Kidney (tissue), 13 donors: ENCODE measurements at regions not wholly inside any gene's neighbourhood (a gene's known extent, or its start where the extent isn't known, plus 50 kb on each side); places are given as distances from the start of the nearest gene placed in this dataset.

Experiments used
- DNase-seq, 5 donors: peaks; one replicate each; pipeline ENCODE4 v3.0.0-alpha.2; 2013 to 2020
- FAIRE-seq: peaks from 2 replicates; lab custom pipeline; 2012; peaks lifted over from hg19 to GRCh38; lab: Jason Lieb, UNC
- H3K27ac ChIP-seq, 2 donors: one replicate each; pipeline ENCODE4 v1.7.0; 2013; ENCODE audit warnings: low read depth in 2 of 2, low read length in 2 of 2, inconsistent platforms in 1 of 2
- H3K27me3 ChIP-seq: one replicate; pipeline ENCODE4 v1.7.1; 2013; ENCODE audit warnings: low read length, inconsistent platforms; ENCODE audit not compliant: control insufficient read depth, insufficient read depth
- H3K36me3 ChIP-seq, 3 donors: one replicate each; pipeline versions ENCODE4 v1.7.0 to v1.7.1; 2013; ENCODE audit warnings: low read length in 3 of 3, control low read depth in 1 of 3, inconsistent platforms in 1 of 3; ENCODE audit not compliant: insufficient read depth in 3 of 3, control insufficient read depth in 2 of 3
- H3K4me1 ChIP-seq, 3 donors: one replicate each; pipeline versions ENCODE4 v1.7.0 to v1.7.1; 2013; ENCODE audit warnings: low read length in 3 of 3, inconsistent platforms in 1 of 3, low read depth in 1 of 3; ENCODE audit not compliant: control insufficient read depth in 2 of 3, insufficient read depth in 2 of 3
- H3K4me3 ChIP-seq, 3 donors: one replicate each; pipeline versions ENCODE4 v1.7.0 to v1.8.1; 2013; ENCODE audit warnings: low read length in 3 of 3, control low read depth in 1 of 3, inconsistent platforms in 1 of 3
- H3K9ac ChIP-seq, 3 donors: one replicate each; pipeline versions ENCODE4 v1.7.0 to v1.7.1; 2013; ENCODE audit warnings: low read length in 3 of 3, control low read depth in 1 of 3, inconsistent platforms in 1 of 3
- H3K9me3 ChIP-seq, 3 donors: one replicate each; pipeline versions ENCODE4 v1.7.0 to v1.7.1; 2013; ENCODE audit warnings: low read length in 3 of 3, control low read depth in 1 of 3, inconsistent platforms in 1 of 3; ENCODE audit not compliant: control insufficient read depth in 2 of 3, insufficient read depth in 1 of 3
- CTCF ChIP-seq: IDR thresholded peaks from 3 replicates; pipeline ENCODE4 v1.5.1; 2012; ENCODE audit warnings: mild to moderate bottlenecking, moderate library complexity, borderline replicate concordance; ENCODE audit not compliant: insufficient read depth; ENCODE audit errors: extremely low read depth
- intact Hi-C: fragments of 100-400 bp; cut with DNase I; formaldehyde crosslinking; loops from one replicate; pipeline ENCODE4 v1.11.1; 2022
- donor health status: control.
- donor health status: control.
- donor health status: control.
- donor health status: control.
- donor health status: control.
- donor health status: DM: yes; HTN: yes; CAD: no.
- donor health status: Normal renal cell carcinoma (clear cell type).

- Histone ChIP-seq H3K9me3 (no peaks in the 10 kb centered on the region), H3K36me3 (no peaks in the 10 kb centered on the region), H3K9ac (no peak overlapping the region), H3K27me3 (no peaks in the 10 kb centered on the region), H3K27ac (no peak overlapping the region), H3K4me3 (no peak overlapping the region), H3K4me1 (peaks cover 0 to 9% (median 6%) of the 10 kb centered on the region in 3 donors)
- intact Hi-C loops, result no loop called here
- DNase-seq (peak in 4 of 5 donors; percentile 72 to 91 (median 74)), FAIRE-seq (no peak)
- TF ChIP-seq CTCF, result peak; percentile 54
These were observed 171.8 kb downstream of the ICOS start for GRCh38 chr2:204108330-204108751.

DNA sequence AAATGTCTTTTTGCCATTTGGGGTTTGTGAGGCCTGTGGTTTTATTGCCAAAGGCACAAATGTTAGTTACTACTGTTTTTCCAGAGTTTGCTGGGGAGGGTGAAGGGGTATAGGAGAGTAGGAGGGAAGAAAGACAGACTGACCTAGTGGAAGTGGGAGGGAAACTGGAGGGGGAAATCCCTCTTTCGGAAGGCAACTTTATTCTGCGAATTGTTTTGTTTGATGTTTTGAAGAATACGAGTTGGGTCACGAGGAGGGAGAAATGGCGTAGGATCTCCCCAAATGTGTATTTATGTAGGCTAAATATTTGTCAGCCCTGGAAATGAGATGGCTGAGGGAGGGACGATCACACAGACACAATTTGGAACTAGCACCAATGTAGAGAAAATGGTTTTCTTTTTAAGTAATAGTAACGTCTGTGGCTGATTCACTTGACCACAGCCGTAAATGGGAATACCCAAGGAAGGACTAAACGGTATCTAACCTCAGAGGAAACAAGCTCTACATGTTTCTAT, 172.3 kb downstream of the ICOS start:
- Histone ChIP-seq H3K36me3 (no peaks in the 10 kb centered on the region), H3K27me3 (no peaks in the 10 kb centered on the region), H3K27ac (no peak overlapping the region), H3K9ac (no peak overlapping the region), H3K4me3 (no peak overlapping the region), H3K9me3 (no peaks in the 10 kb centered on the region), H3K4me1 (peaks cover 0 to 9% (median 6%) of the 10 kb centered on the region in 3 donors)
- intact Hi-C loops, result no loop called here
- FAIRE-seq, result no peak
- TF ChIP-seq CTCF, result no peak
- DNase-seq, result no peak

DNA sequence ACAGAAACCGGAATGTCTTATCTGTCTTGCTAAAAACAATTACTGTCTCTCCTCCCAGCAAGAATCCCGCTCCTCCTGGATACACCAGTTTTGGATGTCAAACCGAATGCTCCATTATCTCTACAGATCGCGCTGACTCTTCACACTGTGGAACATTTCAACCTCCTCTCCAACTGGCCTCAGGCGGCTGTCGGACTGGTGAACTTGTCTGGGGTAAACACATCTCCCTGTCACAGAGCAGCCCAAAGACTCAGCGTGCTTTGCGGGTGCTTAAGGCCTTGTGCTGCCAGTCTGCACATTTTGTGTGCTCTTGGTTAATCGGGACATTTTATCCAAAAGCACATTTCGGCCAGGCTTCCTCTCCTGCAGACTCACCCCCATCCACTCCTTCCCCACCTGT, 173.1 kb downstream of the ICOS start:
- DNase-seq (no peak), FAIRE-seq (no peak)
- Histone ChIP-seq H3K9ac (no peak overlapping the region), H3K27ac (peak overlapping the region in 1 of 2 donors; percentile 7), H3K4me1 (peaks cover 0 to 9% (median 8%) of the 10 kb centered on the region in 3 donors), H3K9me3 (no peaks in the 10 kb centered on the region), H3K4me3 (no peak overlapping the region), H3K36me3 (no peaks in the 10 kb centered on the region), H3K27me3 (no peaks in the 10 kb centered on the region)
- intact Hi-C loops, result no loop called here
- no peak for TF ChIP-seq CTCF

DNA sequence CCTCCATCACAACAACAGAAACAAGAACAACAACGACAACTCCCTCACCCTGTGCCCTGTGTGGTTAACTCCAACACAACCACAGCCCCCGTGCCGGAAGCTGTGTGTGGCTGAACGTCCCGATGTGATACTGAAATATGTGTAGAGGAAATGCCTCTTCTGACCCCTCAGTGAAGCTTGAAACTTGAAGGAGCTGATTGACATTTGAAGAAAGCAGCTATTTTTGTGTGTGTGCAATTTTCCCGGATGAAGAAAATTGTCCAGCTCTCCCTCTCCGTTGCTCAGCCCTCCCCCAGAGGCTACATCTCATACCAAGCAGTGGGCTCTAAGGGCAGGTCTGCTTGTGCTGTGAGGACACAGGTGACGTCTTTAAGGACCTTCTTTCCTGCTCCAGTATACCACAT, 173.8 kb downstream of the ICOS start:
- Histone ChIP-seq H3K27ac (peak overlapping the region in 1 of 2 donors; percentile 13), H3K9ac (no peak overlapping the region), H3K27me3 (no peaks in the 10 kb centered on the region), H3K4me3 (peak overlapping the region in 1 of 3 donors; percentile 13), H3K4me1 (peaks cover under 1 to 9% (median 8%) of the 10 kb centered on the region in 3 donors), H3K36me3 (no peaks in the 10 kb centered on the region), H3K9me3 (no peaks in the 10 kb centered on the region)
- intact Hi-C loops, result no loop called here
- TF ChIP-seq CTCF, result no peak
- DNase-seq (peak in 4 of 5 donors; percentile 58 to 83 (median 63)), FAIRE-seq (no peak)
